ENCODE measurements at regions not wholly inside any gene's neighbourhood (a gene's known extent, or its start where the extent isn't known, plus 50 kb on each side); places are given as distances from the start of the nearest gene placed in this dataset.

DNA sequence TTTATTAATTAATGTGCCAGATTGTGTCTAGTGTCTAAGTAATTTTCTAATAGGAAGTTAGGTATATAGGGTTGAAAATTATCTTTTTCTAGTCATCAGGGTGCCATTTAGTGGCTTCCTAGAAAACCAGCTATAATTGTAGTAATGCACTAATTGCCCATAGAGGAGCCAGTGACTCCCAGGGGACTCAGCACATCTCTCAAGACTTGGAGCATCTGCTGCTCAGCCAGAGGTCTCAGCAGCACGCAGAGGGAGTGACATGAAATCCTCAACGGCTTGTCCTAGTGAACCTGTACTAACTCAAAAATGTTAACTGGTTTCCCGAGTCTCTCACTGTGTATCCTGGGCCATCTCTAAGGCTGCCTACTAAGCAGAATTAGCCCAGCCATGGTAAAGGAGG is 78.2 kb upstream of the MAN2A1 start:
- Histone ChIP-seq H3K4me1 (no peaks in the 10 kb centered on the region), H3K4me3 (no peak overlapping the region), H3K27me3 (replicated peaks in 1 of 7) (no peaks in the 10 kb centered on the region), H3K9me3 (no peaks in the 10 kb centered on the region), H3K27ac (no peak overlapping the region), H3K36me3 (no peaks in the 10 kb centered on the region)
- no peak for DNase-seq
- 78 to 98% (median 95%) methylated on average over 3 of the region's 3 CpGs for WGBS, 5 donors
- intact Hi-C loops (cut with DNase I; ENCODE audit: low total_unique reads), result no loop called here
- TF ChIP-seq POLR2AphosphoS5 (IDR thresholded peaks at IDR 0.05), result no peak
- TF ChIP-seq, protein P1, sequence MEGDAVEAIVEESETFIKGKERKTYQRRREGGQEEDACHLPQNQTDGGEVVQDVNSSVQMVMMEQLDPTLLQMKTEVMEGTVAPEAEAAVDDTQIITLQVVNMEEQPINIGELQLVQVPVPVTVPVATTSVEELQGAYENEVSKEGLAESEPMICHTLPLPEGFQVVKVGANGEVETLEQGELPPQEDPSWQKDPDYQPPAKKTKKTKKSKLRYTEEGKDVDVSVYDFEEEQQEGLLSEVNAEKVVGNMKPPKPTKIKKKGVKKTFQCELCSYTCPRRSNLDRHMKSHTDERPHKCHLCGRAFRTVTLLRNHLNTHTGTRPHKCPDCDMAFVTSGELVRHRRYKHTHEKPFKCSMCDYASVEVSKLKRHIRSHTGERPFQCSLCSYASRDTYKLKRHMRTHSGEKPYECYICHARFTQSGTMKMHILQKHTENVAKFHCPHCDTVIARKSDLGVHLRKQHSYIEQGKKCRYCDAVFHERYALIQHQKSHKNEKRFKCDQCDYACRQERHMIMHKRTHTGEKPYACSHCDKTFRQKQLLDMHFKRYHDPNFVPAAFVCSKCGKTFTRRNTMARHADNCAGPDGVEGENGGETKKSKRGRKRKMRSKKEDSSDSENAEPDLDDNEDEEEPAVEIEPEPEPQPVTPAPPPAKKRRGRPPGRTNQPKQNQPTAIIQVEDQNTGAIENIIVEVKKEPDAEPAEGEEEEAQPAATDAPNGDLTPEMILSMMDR (IDR thresholded peaks at IDR 0.05 in 8 of 11, conservative IDR thresholded peaks at IDR 0.05 in 3 of 11), result no peak
- TF ChIP-seq POLR2A (IDR thresholded peaks at IDR 0.05), result no peak

DNA sequence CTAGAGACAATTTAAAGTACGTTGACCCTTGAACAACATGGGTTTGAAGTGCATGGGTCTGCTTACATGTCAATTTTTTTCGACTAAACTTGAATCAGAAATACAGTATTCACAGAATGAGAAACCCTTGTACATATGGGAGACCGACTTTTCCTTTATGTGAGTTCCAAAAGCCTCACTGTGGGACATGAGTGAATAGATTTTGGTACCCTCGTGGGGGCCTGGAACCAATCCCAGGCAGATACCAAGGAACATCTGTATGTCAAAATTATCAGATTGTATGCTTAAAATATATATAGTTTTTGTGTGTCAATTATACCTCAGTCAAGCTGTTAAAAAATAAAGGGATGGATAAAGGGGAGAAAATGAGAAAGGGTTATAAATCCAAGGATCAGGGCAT is 78.7 kb upstream of the MAN2A1 start:
- no peak overlapping the region for H3K4me3 ChIP-seq
- WGBS, 5 donors, result 76 to 92% (median 85%) methylated on average over 4 of the region's 4 CpGs
- no peak for DNase-seq
- intact Hi-C loops (cut with DNase I; ENCODE audit: low total_unique reads), result no loop called here
- TF ChIP-seq POLR2A (IDR thresholded peaks at IDR 0.05), result no peak
- TF ChIP-seq POLR2AphosphoS5 (IDR thresholded peaks at IDR 0.05), result no peak
- TF ChIP-seq, protein P1 (IDR thresholded peaks at IDR 0.05 in 8 of 11, conservative IDR thresholded peaks at IDR 0.05 in 3 of 11), result no peak
- H3K27ac ChIP-seq, result no peak overlapping the region
- no peaks in the 10 kb centered on the region for H3K27me3 ChIP-seq (replicated peaks in 1 of 7)
- no peaks in the 10 kb centered on the region for H3K9me3 ChIP-seq
- no peaks in the 10 kb centered on the region for H3K36me3 ChIP-seq
- H3K4me1 ChIP-seq, result no peaks in the 10 kb centered on the region

DNA sequence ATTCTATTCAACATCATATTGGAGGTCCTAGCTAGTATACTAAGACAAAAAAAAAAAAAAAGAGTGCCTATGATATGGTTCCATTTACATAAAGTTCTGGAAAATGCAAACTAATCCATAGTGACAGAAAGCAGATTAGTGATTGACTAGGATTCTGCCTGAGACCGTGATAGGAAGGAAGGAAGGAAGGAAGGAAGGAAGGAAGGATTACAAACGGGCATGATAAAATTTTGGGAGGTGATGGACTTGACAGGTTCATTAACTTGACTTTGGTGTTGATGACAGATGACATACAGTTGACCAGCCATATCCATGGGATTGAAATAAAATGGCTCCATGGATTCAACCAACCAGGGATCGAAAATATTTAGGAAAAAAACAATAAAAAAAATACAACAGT is 79.1 kb upstream of the MAN2A1 start:
- WGBS, 5 donors, result 47 to 67% (median 52%) methylated on average over 3 of the region's 3 CpGs
- Histone ChIP-seq H3K27me3 (replicated peaks in 1 of 7) (no peaks in the 10 kb centered on the region), H3K9me3 (no peaks in the 10 kb centered on the region), H3K4me1 (no peaks in the 10 kb centered on the region), H3K36me3 (no peaks in the 10 kb centered on the region), H3K27ac (no peak overlapping the region), H3K4me3 (no peak overlapping the region)
- DNase-seq, result no peak
- intact Hi-C loops (cut with DNase I; ENCODE audit: low total_unique reads), result no loop called here
- TF ChIP-seq POLR2A (IDR thresholded peaks at IDR 0.05), result no peak
- TF ChIP-seq, protein P1 (IDR thresholded peaks at IDR 0.05 in 8 of 11, conservative IDR thresholded peaks at IDR 0.05 in 3 of 11), result no peak
- no peak for TF ChIP-seq POLR2AphosphoS5 (IDR thresholded peaks at IDR 0.05)

DNA sequence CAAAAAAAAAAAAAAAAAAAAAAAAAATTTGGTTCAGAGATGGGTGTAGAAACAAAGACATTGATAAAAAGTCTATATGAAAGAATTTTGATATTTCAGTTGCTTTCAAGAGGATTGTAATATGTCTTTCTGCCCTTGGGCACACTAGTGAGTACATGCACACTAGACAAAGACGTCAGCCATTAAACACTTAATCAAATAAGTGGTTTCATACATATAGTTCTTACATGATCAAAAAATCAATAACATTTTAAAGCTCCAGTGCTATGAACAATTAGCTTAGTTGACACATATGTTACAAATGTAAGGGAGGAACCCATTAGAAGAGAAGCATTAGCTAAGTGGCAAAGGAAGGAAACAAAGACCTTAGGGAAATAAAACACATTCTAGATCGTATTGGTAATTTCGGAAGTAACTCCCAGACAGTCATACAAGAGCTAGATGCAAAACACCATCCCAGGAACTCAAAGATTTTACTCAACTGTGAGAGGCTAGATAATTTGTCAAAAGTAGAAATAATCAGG is 84.5 kb upstream of the MAN2A1 start:
- intact Hi-C loops (cut with DNase I; ENCODE audit: low total_unique reads), result no loop called here
- H3K9me3 ChIP-seq, result no peaks in the 10 kb centered on the region
- H3K27ac ChIP-seq, result no peak overlapping the region
- no peaks in the 10 kb centered on the region for H3K36me3 ChIP-seq
- no peaks in the 10 kb centered on the region for H3K27me3 ChIP-seq (replicated peaks in 1 of 7)
- 70 to 90% (median 78%) methylated on average over 3 of the region's 3 CpGs for WGBS, 5 donors
- no peak for DNase-seq
- no peaks in the 10 kb centered on the region for H3K4me1 ChIP-seq
- TF ChIP-seq, protein P1 (IDR thresholded peaks at IDR 0.05 in 8 of 11, conservative IDR thresholded peaks at IDR 0.05 in 3 of 11), result no peak
- no peak for TF ChIP-seq POLR2A (IDR thresholded peaks at IDR 0.05)
- no peak for TF ChIP-seq POLR2AphosphoS5 (IDR thresholded peaks at IDR 0.05)
- H3K4me3 ChIP-seq, result no peak overlapping the region

Data from spleen (tissue), 11 donors.